ENCODE measurements at regions not wholly inside any gene's neighbourhood (a gene's known extent, or its start where the extent isn't known, plus 50 kb on each side); places are given as distances from the start of the nearest gene placed in this dataset.
A peak's percentile ranks its signal among the peaks of the same experiment; 100 is the strongest.
"Not testable (repeated sequence)": the region's sequence is repeated elsewhere in the genome, so short reads cannot be mapped to it uniquely, and the experiment has no call there.

DNA sequence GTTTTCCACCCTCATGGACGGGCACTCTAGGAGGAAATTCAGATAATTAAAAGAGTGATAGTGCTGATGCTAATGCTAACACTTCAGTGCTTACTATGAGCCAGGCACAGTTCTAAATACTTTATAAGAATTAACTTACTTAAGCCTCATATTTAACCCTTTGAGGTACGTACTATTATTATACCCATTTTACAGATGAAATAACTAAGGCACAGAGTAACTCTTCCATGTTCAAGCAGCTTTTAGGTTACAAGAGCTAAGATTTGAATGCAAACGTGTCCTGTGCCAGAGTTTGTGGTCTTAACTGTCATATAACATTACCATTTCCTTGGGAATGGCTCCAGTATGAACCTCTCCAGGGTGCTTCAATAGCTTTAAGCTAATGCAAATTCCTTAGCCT lies 114.7 kb upstream of the PRR23C start:
- in situ Hi-C loops (cut with MboI; ENCODE audit: low pct_unique_long_range_greater_than_20kb in 2 of 9, low sequenced_read_pairs in 9 of 9, unreplicated experiment in 9 of 9) = no loop called here
- WGBS, 10 experiments = 29 to 86% (median 57%) methylated on average over 1 to 3 of the region's 3 CpGs; no CpG with 5 or more reads in 3 of the 10 experiments
- H3K4me3 ChIP-seq = no peak overlapping the region
- ATAC-seq (replicated peaks in 6 of 8) = no peak
- no peak overlapping the region for H3K27ac ChIP-seq
- no peaks in the 10 kb centered on the region for H3K4me1 ChIP-seq (replicated peaks in 1 of 2)

DNA sequence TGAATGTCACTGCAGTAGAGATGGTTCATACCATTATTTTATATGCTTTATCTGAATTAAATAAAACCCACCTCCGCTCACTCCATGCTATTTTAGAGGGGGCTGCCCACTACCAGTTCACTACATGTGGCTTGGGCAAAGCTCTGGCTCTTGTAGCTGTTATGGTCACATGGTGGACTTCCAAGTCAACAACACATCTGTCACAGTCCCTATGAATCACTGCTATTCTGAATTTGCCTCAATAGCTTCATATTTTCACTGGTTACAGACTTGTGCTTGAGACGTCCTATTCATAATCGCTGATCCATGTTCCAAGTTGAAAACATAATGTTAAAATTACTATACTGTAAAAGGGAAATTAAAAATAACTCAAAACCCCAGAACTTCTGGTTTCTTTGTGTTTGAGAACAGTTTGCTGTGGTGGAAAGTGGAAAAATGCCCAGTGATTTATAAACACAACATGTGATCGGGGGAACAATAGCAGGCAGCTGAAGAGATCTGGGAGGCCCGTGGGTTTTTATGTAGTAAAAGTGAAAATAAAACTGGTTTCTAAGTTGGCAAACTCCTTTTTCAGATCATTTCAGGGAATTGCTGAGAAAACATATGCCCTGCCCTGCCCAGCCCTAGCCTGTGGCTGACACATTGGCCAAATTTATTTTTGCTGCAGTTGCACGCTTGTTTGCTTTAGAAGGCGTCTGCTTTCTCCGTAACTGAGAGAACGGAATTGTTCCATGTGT lies 128.8 kb upstream of the PRR23C start:
- Histone ChIP-seq H3K27ac (no peak overlapping the region), H3K4me1 (replicated peaks in 1 of 2) (peaks cover 6% of the 10 kb centered on the region in 2 donors), H3K4me3 (peak overlapping the region in 1 of 5 donors; percentile 9)
- peak; percentile 70 to 94 (median 82) for ATAC-seq (replicated peaks in 6 of 8)
- in situ Hi-C loops (cut with MboI; ENCODE audit: low pct_unique_long_range_greater_than_20kb in 2 of 9, low sequenced_read_pairs in 9 of 9, unreplicated experiment in 9 of 9) = no loop called here
- 10 to 92% (median 47%) methylated on average over 3 to 9 of the region's 9 CpGs for WGBS, 10 experiments

DNA sequence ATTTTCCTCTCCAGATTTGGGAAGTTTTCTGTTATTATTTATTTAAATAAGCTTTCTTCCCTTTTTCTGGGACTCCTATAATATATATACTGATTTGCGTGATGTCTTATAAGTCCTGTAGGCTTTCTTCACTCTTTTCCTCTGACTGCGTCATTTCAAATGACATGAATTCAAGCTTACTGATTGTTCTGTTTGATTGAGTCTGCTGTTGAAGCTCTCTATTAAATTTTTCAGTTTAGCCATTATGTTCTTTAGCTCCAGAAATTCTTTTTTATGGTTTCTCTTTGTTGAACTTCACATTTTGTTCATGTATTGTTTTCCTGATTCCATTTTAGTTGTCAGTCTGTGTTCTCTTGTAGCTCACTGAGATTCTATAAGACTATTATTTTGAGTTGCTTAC lies 135.8 kb upstream of the PRR23C start:
- in situ Hi-C loops (cut with MboI; ENCODE audit: low pct_unique_long_range_greater_than_20kb in 2 of 9, low sequenced_read_pairs in 9 of 9, unreplicated experiment in 9 of 9) = no loop called here
- Histone ChIP-seq H3K4me1 (replicated peaks in 1 of 2) (no peaks in the 10 kb centered on the region), H3K27ac (no peak overlapping the region), H3K4me3 (no peak overlapping the region)
- ATAC-seq (replicated peaks in 6 of 8) = no peak
- WGBS, 10 experiments = 73 to 100% (median 97%) methylated on average over 1 to 2 of the region's 2 CpGs; no CpG with 5 or more reads in 2 of the 10 experiments

DNA sequence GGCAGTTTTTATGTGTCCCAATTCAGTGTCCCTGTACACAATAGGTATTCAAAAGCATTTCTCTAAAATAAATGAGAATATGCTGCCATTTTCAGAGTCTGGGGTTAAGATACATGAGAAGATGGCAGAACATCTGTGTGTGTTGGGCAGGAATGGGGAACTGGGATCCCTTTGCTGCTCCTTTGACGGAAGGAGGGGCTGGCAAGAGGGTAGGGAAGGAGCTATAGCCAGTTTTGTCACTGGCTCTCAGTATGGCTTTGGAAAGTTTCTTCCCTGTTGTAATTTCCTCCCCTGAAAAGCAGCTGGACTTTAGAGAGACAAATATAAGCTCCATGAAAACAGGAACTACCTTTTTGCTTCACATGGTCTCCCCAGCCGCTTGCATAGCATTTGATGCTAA lies 137.5 kb upstream of the PRR23C start:
- in situ Hi-C loops (cut with MboI; ENCODE audit: low pct_unique_long_range_greater_than_20kb in 2 of 9, low sequenced_read_pairs in 9 of 9, unreplicated experiment in 9 of 9) = no loop called here
- 10 to 85% (median 46%) methylated on average over 1 to 2 of the region's 2 CpGs; no CpG with 5 or more reads in 5 of the 10 experiments for WGBS, 10 experiments
- no peak for ATAC-seq (replicated peaks in 6 of 8)
- H3K4me3 ChIP-seq = no peak overlapping the region
- no peak overlapping the region for H3K27ac ChIP-seq
- no peaks in the 10 kb centered on the region for H3K4me1 ChIP-seq (replicated peaks in 1 of 2)

DNA sequence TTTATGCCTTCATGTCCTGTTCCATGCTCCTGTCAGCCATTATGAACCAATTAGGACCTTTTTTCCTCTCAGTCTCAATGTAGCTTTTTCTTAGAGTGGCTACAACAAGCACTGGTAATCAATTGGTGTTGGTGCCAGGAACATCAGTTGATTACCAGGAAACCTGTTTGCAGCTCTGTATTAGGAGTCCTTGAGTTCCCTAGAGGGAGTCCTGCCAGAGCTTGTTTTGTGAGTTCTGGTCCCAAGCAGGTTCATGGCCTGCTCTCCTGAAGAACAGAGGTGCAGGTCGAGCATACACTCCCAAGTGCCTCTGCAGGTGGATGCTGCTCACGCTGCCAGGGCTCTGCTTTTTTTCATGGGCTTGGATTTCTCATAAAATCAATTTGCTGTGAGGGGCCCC lies 137.9 kb upstream of the PRR23C start:
- WGBS, 10 experiments = 0 to 88% (median 43%) methylated on average over 1 to 2 of the region's 2 CpGs; no CpG with 5 or more reads in 4 of the 10 experiments
- Histone ChIP-seq H3K27ac (no peak overlapping the region), H3K4me3 (no peak overlapping the region), H3K4me1 (replicated peaks in 1 of 2) (no peaks in the 10 kb centered on the region)
- no peak for ATAC-seq (replicated peaks in 6 of 8)
- in situ Hi-C loops (cut with MboI; ENCODE audit: low pct_unique_long_range_greater_than_20kb in 2 of 9, low sequenced_read_pairs in 9 of 9, unreplicated experiment in 9 of 9) = no loop called here

DNA sequence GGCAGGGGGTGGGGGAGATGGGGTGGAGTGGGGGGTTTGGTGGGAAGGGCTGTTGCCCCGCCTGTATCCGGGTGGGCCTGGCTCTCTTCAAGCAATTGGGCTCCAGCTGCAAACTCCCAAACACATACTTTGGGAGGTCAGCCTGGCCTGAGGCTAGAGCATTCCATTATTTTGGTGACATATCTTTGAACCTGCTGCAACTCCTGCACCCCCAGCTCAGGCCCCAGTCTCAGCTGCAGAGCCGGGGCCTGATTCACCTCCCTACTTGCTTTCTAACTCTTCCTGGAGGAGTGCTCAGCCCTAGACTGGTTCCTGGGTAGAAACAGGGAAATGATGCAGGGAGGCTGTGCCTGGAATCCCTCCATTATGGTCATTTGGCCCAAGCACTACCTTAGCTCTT lies 140.8 kb upstream of the PRR23C start:
- peak in 2 of 8 experiments; percentile 82 to 86 for ATAC-seq (replicated peaks in 6 of 8)
- in situ Hi-C loops (cut with MboI; ENCODE audit: low pct_unique_long_range_greater_than_20kb in 2 of 9, low sequenced_read_pairs in 9 of 9, unreplicated experiment in 9 of 9) = no loop called here
- no peaks in the 10 kb centered on the region for H3K4me1 ChIP-seq (replicated peaks in 1 of 2)
- WGBS, 10 experiments = 80% methylated on average over 1 of the region's 3 CpGs; no CpG with 5 or more reads in 8 of the 10 experiments
- no peak overlapping the region for H3K27ac ChIP-seq
- no peak overlapping the region for H3K4me3 ChIP-seq

DNA sequence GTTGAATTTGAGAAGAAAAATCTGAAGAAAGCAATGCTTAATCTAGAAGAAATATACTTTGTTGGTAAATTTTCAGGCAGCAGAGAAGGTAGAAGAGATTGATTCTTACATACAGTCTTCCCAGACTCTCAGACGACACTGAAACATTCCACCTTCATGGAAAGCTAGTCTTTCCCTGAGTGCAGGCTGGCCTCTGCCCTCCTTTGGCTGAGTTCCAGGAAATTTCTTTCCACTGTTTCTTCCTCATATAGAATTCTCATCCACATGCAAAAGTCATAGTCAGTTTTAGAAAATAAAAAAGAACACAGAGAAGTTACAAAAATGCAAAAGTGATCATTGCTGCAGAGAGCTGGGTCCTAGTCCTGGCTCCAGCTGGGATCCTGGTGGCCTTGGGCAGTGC lies 142.5 kb upstream of the PRR23C start:
- 40 to 100% (median 50%) methylated on average over 1 of the region's 1 CpG; no CpG with 5 or more reads in 5 of the 10 experiments for WGBS, 10 experiments
- ATAC-seq (replicated peaks in 6 of 8) = no peak
- in situ Hi-C loops (cut with MboI; ENCODE audit: low pct_unique_long_range_greater_than_20kb in 2 of 9, low sequenced_read_pairs in 9 of 9, unreplicated experiment in 9 of 9) = no loop called here

DNA sequence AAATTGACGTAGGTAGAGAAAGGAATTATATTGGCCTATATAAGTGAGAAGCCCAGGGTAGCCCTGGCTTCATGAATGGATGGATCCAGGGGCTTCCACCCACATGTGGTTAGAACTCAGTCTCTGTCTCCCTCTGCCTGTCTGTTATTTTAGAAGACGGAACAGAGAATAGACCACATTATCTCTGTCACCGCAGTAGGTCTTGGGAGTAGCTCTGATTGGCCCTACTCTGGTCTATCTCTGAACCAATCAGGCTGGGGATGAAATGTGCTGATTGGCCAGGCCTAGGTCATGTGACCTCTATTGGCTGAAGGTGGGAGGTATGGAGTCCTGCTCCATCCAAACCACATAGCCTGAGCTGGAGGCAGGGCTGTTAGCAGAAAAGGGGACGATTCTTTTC lies 143.0 kb upstream of the PRR23C start:
- Histone ChIP-seq H3K4me3 (no peak overlapping the region), H3K4me1 (replicated peaks in 1 of 2) (no peaks in the 10 kb centered on the region), H3K27ac (no peak overlapping the region)
- ATAC-seq (replicated peaks in 6 of 8) = no peak
- 17 to 100% (median 87%) methylated on average over 1 to 4 of the region's 4 CpGs; no CpG with 5 or more reads in 3 of the 10 experiments for WGBS, 10 experiments
- in situ Hi-C loops (cut with MboI; ENCODE audit: low pct_unique_long_range_greater_than_20kb in 2 of 9, low sequenced_read_pairs in 9 of 9, unreplicated experiment in 9 of 9) = no loop called here

More for the DNA sequence above, 142.5 kb upstream of the PRR23C start:
- Histone ChIP-seq H3K4me1 (replicated peaks in 1 of 2) (no peaks in the 10 kb centered on the region), H3K27ac (no peak overlapping the region), H3K4me3 (no peak overlapping the region)

DNA sequence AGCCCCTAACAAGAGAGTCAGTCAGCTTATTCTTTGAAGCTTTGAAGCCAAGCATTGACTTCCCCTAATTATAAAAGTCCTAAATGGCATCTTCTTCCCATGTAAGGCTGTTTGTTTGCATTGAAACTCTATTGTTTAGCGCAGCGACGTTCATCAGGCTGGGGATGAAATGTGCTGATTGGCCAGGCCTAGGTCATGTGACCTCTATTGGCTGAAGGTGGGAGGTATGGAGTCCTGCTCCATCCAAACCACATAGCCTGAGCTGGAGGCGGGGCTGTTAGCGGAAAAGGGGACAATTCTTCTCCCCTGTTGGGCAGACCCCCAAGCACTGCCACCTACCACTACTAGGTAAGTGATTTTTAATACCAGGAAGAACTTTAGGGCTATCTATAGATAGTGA lies 145.3 kb upstream of the PRR23C start:
- no peak for ATAC-seq (replicated peaks in 6 of 8)
- Histone ChIP-seq H3K27ac (no peak overlapping the region), H3K4me3 (no peak overlapping the region), H3K4me1 (replicated peaks in 1 of 2) (no peaks in the 10 kb centered on the region)
- in situ Hi-C loops (cut with MboI; ENCODE audit: low pct_unique_long_range_greater_than_20kb in 2 of 9, low sequenced_read_pairs in 9 of 9, unreplicated experiment in 9 of 9) = no loop called here
- 20 to 95% (median 87%) methylated on average over 1 to 5 of the region's 5 CpGs; no CpG with 5 or more reads in 4 of the 10 experiments for WGBS, 10 experiments

DNA sequence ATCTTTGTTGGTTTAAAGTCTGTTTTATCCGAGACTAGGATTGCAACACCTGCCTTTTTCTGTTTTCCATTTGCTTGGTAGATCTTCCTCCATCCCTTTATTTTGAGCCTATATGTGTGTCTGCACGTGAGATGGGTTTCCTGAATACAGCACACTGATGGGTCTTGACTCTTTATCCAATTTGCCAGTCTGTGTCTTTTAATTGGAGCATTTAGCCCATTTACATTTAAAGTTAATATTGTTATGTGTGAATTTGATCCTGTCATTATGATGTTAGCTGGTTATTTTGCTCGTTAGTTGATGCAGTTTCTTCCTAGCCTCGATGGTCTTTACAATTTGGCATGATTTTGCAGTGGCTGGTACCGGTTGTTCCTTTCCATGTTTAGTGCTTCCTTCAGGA lies 149.4 kb upstream of the MRPS22 start:
- H3K27ac ChIP-seq; ATAC-seq (replicated peaks in 6 of 8); H3K4me3 ChIP-seq; H3K4me1 ChIP-seq (replicated peaks in 1 of 2); in situ Hi-C loops (cut with MboI; ENCODE audit: low pct_unique_long_range_greater_than_20kb in 2 of 9, low sequenced_read_pairs in 9 of 9, unreplicated experiment in 9 of 9): not testable (repeated sequence)
- WGBS, 10 experiments = no CpG with 5 or more reads among the region's 5 CpGs

DNA sequence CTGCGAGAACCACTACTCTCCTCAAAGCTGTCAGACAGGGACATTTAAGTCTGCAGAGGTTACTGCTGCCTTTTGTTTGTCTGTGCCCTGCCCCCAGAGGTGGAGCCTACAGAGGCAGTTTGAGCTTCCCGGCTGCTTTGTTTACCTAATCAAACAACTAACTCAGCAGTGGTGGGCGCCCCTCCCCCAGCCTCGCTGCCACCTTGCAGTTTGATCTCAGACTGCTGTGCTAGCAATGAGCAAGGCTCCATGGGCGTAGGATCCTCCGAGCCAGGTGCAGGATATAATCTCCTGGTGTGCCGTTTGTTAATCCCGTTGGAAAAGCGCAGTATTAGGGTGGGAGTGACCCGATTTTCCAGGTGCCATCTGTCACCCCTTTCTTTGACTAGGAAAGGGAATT lies 147.7 kb upstream of the MRPS22 start:
- WGBS, 10 experiments = 50 to 60% methylated on average over 2 to 3 of the region's 10 CpGs; no CpG with 5 or more reads in 8 of the 10 experiments
- in situ Hi-C loops (cut with MboI; ENCODE audit: low pct_unique_long_range_greater_than_20kb in 2 of 9, low sequenced_read_pairs in 9 of 9, unreplicated experiment in 9 of 9); H3K4me3 ChIP-seq: not testable (repeated sequence)

DNA sequence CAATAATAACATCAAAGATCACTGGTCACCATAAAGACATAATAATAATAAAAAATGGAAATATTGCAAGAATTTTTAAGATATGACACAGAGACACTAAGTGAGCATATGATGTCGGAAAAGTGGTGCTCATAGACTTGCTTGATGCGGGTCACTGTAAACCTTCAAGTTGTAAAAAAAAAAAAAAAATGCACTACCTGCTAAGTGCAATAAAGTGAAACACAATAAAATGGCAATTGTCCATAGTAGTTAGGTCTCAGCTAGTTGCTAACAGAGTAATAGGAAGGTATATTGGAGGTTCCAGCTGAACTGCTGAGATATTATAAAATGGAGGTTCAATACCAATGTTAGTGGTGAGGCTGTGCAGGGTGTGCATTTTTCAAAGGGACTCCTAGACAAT lies 146.6 kb upstream of the MRPS22 start:
- in situ Hi-C loops (cut with MboI; ENCODE audit: low pct_unique_long_range_greater_than_20kb in 2 of 9, low sequenced_read_pairs in 9 of 9, unreplicated experiment in 9 of 9) = no loop called here
- WGBS, 10 experiments = 75 to 100% (median 88%) methylated on average over 2 of the region's 2 CpGs; no CpG with 5 or more reads in 3 of the 10 experiments

More for the DNA sequence above, 147.7 kb upstream of the MRPS22 start:
- not testable (repeated sequence) for H3K27ac ChIP-seq; ATAC-seq (replicated peaks in 6 of 8); H3K4me1 ChIP-seq (replicated peaks in 1 of 2)

DNA sequence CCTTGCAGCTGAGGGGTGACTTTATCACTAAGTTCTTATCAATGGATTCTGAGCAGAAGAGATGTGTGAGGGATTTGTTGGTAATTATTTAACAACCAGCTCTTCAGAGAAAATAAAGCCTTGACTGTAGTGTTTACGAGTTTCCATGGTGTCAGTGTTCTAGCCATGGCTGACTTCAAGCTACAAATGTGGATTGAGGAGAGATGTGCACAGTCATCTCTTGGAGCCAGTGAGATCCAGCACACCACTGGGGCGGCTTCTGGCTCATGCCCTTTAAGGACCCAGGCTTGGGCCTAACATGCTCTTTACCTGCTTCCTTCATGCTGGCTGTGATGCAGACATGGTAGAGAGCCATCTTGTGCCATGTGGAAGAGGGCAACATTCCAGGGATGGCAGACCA lies 145.6 kb upstream of the MRPS22 start:
- H3K4me1 ChIP-seq (replicated peaks in 1 of 2) = no peaks in the 10 kb centered on the region
- in situ Hi-C loops (cut with MboI; ENCODE audit: low pct_unique_long_range_greater_than_20kb in 2 of 9, low sequenced_read_pairs in 9 of 9, unreplicated experiment in 9 of 9) = no loop called here
- 40 to 80% (median 75%) methylated on average over 1 to 2 of the region's 2 CpGs; no CpG with 5 or more reads in 7 of the 10 experiments for WGBS, 10 experiments
- no peak overlapping the region for H3K27ac ChIP-seq
- no peak overlapping the region for H3K4me3 ChIP-seq
- no peak for ATAC-seq (replicated peaks in 6 of 8)

More for the DNA sequence above, 146.6 kb upstream of the MRPS22 start:
- no peak for ATAC-seq (replicated peaks in 6 of 8)
- Histone ChIP-seq H3K27ac (no peak overlapping the region), H3K4me3 (no peak overlapping the region), H3K4me1 (replicated peaks in 1 of 2) (no peaks in the 10 kb centered on the region)

DNA sequence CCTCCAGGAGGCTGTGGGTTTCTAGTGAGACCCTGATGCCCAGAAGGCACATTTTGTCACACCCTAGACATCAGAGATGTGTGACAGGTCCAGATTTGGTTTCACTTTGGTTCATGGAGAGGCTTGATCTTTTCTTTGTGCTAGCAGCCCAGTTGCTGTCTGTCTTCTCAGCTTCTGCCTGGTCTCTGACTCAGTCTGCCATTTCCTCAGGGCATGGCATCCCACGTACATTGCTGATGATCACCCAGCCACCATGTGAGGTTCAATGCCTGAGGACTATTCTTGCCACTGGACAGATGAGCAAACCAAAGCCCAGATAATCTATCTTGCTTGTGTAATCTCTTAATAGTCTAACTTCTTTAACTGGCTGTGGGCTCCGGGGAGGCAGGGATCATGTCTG lies 144.9 kb upstream of the MRPS22 start:
- Histone ChIP-seq H3K4me1 (replicated peaks in 1 of 2) (no peaks in the 10 kb centered on the region), H3K27ac (no peak overlapping the region), H3K4me3 (no peak overlapping the region)
- ATAC-seq (replicated peaks in 6 of 8) = peak in 1 of 8 experiments; percentile 78
- in situ Hi-C loops (cut with MboI; ENCODE audit: low pct_unique_long_range_greater_than_20kb in 2 of 9, low sequenced_read_pairs in 9 of 9, unreplicated experiment in 9 of 9) = no loop called here
- 0 to 100% (median 80%) methylated on average over 1 of the region's 2 CpGs; no CpG with 5 or more reads in 3 of the 10 experiments for WGBS, 10 experiments
